ENCODE measurements at regions not wholly inside any gene's neighbourhood (a gene's known extent, or its start where the extent isn't known, plus 50 kb on each side); places are given as distances from the start of the nearest gene placed in this dataset.

DNA sequence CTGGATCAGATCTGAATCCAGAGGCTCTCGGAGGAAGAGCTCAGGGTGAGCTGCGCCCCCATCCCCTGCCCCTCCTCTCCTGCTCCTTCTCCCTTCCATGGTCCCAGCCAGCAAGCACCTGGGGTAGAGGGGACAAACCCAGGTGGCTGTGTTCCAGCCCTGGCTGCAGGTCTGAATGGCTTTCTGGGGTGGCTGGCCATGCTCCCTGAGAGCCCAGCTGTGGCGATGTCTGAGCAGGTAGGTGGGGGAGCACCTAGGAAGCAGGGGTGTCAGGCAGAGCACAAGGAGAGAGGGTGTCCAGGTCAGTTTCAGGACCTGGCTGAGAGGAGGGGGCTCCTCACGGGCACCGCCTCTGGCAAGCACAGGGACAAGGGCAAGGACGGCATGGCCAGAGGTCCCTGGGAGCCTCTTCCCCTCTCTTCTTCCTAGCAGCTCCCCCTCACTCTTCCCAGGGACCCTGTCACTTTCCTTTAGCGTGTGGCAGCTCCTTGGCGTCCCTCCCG is 310.0 kb downstream of the SEC14L1 start:
- Histone ChIP-seq H3K4me3 (peak overlapping the region; percentile 46), H3K36me3 (peaks cover 55% of the 10 kb centered on the region), H3K9me3 (no peaks in the 10 kb centered on the region), H3K27me3 (no peaks in the 10 kb centered on the region)
- no peak for DNase-seq

DNA sequence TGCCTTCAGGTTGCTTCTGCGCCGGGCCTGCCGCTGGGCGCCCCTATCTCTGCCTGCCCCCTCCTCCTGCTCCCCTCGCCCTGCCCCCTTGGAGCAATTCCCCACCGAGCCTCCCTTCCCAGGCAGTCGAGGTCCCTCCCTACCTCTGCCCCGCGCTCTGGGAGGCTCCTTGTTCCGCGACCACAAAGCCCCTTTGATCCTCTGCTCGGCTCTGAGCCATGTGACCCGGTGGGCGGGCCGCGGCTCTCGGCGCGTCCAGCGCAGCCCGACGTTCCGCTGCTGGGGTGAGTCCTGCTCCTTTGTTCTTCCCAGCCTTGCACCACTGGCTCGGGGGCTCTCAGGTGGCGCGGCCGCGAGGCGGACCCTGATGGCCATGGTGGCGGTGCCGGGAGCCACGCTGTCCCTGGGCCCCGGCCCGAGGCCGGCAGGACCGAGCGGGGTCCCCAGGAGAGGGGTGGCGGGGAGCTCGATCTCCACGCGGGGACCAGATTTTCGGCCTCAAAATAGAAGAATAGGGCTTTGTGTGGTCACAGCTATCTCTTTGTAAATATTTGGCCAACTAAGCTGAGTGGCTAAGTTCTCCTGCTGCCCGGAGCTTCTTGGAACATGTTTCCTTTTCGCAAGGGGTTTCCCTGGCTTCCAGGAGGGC is 310.6 kb downstream of the SEC14L1 start:
- H3K36me3 ChIP-seq = peaks cover 53% of the 10 kb centered on the region
- peak overlapping the region; percentile 46 for H3K4me3 ChIP-seq
- H3K9me3 ChIP-seq = no peaks in the 10 kb centered on the region
- no peaks in the 10 kb centered on the region for H3K27me3 ChIP-seq
- peak; percentile 84 for DNase-seq

DNA sequence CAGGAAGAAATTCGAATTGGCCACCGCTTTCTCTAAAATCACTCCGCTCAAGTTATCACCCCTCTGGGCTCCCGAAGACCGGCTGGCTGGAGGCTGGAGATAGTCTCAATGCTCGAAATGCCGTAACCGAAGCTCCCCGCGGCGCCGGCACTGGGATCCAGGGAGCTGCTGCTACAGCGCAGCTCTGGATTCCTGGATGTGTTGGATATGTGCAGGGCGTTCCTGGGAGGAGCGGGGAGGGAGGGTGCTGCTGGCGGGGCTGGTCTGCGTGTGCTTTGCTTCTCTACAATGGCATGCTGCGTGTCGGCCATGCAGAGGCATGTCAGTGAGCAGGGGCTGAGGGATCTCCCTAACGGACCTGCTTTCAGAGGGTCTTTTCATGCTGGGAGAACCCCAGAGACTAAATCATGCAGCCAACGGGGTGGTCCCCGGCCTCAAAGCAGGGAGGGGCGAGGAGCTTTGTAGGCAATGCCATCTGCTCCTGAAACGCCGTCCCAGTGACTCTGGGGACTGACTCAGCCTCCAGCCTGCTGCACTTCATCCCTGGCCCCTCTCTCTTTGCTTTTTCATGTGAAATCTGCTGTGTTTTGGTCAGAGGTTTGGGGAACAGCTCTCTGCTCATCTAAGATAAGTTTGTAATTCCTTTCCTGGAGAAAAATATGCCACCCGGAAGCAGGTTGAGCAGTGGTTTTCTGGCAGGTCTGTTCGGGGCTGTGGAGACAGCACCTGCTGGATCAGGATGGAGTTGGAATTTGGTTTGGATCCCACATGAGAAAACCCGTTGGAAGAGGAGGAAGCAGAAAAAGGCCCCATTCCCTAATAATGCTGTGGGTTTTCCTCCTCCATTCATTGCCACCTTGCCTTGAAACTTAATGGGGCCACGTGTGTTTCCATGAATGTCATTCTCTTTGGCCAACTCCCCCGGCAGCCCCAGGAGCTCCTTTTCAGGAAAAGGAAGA is 311.4 kb downstream of the SEC14L1 start:
- Histone ChIP-seq H3K36me3 (peaks cover 54% of the 10 kb centered on the region), H3K27me3 (no peaks in the 10 kb centered on the region), H3K4me3 (peak overlapping the region; percentile 46), H3K9me3 (no peaks in the 10 kb centered on the region)
- peak; percentile 84 for DNase-seq

DNA sequence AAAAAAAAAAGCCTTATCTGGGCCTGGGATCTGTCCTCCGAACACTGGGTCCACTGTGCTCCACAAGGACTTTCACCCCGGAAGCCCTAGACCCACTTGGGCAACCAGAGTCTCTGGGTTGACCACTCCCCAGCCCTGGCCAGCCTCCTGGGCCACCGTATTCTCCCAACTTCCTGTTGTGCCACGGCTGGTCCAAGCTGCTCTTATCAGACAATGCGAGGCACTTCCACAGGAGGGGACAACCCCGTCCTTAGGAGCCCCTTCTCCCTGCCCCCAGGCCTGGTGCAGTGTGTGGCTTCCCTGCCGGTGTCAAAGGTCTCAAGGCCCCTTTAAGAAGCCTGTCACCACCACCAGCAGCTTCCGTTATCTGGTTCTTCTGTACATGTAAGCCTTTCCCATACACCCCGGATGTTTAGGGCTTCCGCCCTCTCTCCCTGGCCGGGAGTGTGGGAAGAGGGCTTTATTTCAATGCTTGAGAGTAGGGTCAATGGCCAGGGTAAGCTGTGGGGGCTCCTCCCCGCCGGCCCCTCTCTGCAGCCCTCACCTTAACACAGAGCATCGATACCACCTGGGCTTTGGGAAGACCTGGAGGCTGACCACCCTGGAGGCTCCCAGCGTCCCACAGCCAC is 313.0 kb downstream of the SEC14L1 start:
- DNase-seq = no peak
- peaks cover 59% of the 10 kb centered on the region for H3K36me3 ChIP-seq
- H3K4me3 ChIP-seq = no peak overlapping the region
- no peaks in the 10 kb centered on the region for H3K9me3 ChIP-seq
- H3K27me3 ChIP-seq = no peaks in the 10 kb centered on the region

DNA sequence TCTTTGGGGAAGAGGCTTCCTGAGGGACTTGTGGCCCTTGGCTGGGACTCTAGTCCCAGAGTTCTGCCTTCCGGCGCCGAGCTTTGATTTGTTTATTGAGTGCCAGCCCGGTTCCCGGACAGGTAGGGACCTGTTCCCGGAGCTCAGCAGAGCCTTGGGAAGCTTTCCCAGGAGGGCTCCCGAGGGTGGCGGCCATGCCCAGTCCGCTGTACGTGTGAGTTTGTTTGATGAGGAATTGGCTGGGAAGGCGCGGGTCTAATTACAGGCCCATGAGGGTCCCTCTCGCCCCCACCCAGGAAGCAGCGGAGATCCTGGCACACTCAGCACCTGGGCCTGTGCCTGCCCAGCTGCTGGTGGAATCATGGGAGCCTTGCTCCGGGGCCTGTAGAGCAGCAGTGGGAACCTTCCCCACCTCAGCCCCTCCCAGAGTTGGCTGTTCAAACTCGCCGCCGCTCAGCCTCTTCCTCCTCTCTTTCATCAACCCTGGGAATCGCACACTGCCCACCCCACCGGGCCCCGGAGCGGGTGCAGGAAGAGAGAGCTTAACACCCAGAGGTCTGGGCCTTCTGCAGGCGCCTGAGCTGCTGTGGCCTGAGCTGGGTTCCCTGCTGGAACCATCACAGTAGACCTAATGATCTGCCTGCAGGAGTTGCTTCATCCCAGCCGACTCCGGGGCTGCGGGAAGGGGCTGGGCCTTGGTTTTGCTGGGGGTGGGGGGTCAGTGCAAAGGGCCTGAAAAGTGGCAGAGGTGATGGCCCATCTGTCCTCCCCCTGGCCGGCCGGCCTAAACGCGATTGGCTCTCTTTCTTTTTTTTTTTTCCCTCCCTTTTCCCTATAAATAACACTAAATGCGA is 313.7 kb downstream of the SEC14L1 start:
- Histone ChIP-seq H3K4me3 (no peak overlapping the region), H3K27me3 (no peaks in the 10 kb centered on the region), H3K36me3 (peaks cover 64% of the 10 kb centered on the region), H3K9me3 (no peaks in the 10 kb centered on the region)
- DNase-seq = no peak

DNA sequence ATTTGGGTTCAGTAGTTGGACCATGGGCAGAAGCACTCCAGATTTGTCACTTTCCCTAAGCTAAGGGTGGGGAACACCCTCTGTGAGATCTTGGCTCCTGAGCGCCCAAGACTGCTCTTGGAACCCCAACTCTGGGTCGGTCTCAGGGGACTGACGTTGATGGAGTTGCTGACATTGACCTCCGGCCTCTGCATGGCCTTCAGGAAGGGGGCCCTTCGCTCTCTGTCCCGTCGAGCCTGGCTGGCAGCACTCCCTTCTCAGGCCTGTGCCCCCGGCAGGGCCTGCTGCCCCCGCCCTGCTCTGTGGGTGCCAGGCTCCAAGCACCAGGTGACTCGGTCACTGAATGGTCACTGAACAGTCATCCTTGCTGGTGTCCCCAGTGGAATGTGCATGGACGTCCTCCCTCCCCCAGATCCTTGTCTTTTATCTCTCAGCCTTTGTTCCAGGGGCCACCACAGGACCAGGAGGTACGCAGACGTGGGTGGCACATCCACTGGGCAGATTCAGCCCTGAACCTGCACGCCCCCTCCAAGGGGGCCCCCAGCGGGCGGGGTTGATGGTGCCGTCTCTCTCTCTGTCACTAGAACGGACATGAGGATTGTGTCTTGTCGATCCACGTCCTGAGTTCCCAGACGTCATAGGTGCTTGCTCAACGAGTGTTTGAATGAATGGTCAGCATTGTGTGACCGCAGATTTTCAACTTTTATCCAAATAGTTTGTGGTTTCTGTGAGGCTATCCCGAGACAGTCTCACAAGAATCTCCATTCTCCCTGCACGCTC is 314.5 kb downstream of the SEC14L1 start:
- H3K36me3 ChIP-seq = peaks cover 67% of the 10 kb centered on the region
- no peak overlapping the region for H3K4me3 ChIP-seq
- no peaks in the 10 kb centered on the region for H3K9me3 ChIP-seq
- no peak for DNase-seq
- H3K27me3 ChIP-seq = no peaks in the 10 kb centered on the region

DNA sequence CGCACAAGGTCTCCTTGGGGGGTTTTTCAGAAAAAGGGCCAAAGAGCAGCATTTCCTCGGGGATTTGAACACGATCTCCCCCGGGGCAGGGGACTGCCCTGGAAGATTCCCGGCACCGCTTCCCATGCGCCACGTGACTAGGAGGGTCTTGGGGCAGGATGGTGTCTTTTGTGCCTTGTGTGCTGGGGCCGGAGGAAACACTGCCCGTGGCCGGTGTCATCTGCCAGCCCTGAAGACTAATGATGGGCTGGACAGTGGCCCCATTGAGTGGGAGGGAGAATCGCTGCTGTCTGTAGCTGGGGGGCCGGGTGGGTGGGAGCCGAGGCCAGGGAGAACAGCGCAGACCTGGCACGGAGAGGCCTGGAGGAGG is 315.1 kb downstream of the SEC14L1 start:
- no peak overlapping the region for H3K4me3 ChIP-seq
- no peaks in the 10 kb centered on the region for H3K9me3 ChIP-seq
- no peak for DNase-seq
- H3K27me3 ChIP-seq = no peaks in the 10 kb centered on the region
- H3K36me3 ChIP-seq = peaks cover 70% of the 10 kb centered on the region

DNA sequence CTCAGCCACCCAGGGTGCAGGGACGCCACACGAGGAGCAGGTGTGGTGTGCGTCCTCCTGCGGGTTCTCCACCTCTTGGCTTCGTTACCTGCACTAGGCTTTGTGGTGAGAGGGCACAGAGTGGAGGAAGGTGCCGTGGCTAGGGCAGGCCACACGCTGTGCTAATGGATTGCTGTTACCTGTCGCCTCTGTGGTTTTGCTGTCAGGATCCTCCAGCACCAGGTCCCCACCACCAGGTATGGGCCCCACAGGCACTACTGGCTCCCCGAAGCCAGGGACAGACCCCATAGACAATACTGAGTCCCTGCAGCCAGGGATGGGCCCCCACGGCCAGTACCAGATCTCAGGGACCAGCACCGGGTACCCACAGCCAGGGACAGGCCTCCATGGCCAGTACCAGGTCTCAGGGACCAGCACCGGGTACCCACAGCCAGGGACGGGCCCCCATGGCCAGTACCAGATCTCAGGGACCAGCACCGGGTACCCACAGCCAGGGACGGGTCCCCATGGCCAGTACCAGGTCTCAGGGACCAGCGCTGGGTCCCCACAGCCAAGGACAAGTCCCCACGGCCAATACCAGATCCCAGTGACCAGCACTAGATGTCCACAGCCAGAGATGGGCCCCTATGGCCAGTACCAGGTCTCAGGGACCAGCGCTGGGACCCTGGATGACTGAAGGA is 315.6 kb downstream of the SEC14L1 start:
- no peaks in the 10 kb centered on the region for H3K9me3 ChIP-seq
- no peak overlapping the region for H3K4me3 ChIP-seq
- no peaks in the 10 kb centered on the region for H3K27me3 ChIP-seq
- DNase-seq = no peak
- peaks cover 67% of the 10 kb centered on the region for H3K36me3 ChIP-seq

DNA sequence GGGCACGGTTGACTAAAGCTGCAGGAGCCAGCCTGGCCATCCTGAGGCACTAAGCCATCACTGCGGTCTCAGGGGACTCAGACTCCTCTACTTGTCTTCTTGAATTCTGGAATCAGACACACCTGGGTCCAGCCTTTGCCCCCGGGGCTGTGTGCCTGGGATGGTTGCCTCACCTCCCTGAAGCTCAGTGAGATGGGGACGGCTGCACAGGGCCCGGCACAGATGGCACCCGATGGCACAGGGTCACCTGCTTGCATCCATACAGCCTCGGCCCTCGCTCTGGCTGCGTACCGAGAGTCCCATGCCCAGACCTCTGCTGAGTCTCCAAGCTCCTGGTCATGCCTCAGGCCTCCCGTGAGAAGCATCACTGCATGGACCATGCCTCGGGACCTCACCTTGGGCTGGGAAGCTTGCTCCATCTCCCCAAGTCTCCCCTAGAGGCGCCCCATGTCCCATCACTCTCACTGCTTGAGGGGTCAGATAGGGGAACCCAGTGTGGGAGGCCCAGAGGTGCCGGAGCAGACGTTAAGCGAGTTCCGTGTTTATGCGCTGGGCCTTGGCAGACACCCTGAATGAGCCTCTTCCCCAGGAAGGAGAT is 316.3 kb downstream of the SEC14L1 start:
- no peaks in the 10 kb centered on the region for H3K9me3 ChIP-seq
- no peak overlapping the region for H3K4me3 ChIP-seq
- peaks cover 74% of the 10 kb centered on the region for H3K36me3 ChIP-seq
- DNase-seq = no peak
- no peaks in the 10 kb centered on the region for H3K27me3 ChIP-seq

DNA sequence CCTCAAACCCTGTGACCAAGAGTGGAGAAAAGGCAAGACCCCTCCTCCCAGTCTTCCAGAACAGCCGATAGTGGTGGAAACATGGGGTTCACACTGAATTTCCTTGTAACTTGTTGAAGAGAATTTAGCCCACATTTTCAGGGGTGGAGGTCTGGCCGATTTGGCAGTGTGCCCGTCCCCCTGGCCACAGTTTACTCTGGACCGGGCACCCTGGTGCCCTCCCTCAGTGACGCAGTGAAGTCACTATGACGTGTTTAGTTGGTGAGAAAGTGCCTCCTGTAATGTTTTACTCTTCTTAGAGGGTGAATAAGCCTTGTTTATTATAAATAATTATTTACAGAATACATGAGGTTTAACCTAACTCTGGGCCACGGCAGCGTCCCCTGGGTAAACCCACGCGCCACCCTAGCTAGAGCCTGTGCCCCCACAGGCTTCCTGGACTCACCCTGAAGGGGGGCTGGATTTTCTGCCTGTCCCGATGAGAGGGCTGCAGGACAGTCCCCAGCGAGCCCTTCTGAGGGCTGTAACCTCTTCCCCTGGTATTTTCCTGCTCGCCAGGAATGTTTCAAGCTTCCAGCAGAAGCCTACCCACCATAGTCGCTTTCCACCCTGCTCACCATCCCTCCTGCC is 316.9 kb downstream of the SEC14L1 start:
- H3K9me3 ChIP-seq = no peaks in the 10 kb centered on the region
- no peak for DNase-seq

DNA sequence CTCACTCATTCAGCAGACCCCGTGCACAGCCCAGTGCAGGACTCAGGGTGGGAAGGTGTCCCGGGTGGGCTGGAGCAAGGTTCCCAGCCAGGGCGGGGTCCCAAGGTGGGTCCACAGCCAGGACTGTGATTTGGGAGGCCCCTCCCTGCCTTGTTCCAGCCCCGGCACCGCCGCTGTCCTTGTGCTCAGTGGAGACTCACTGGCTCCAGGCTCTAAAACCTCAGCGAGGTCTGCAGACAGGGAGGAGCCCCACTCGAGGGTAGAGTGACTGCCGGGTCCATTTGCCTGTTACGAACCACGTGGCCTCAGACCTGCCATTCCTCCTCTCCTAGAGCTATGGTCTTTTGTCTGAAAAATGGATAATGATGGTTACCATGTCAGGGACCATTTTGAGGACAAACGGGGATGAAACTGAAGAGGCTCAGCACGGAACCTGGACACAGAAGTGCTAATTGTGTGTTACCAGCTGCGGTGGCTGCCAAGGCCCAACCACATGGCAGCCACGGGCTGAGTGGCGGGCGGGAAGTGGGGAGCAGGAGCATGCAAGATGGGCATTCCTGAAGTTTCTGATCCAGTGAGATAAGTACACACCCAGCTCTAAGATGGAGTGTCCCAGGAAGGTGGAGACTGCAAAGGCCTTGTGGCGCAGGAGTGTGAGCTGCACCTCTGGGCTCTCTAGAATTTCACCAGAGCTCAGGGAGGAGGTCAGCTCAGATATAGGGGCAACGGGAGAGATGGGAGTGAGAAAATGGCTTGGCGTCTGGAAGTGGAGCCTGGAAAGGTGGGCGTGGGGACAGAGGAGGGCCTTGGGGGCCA is 317.6 kb downstream of the SEC14L1 start:
- Histone ChIP-seq H3K9me3 (no peaks in the 10 kb centered on the region), H3K4me3 (no peak overlapping the region), H3K27me3 (no peaks in the 10 kb centered on the region), H3K36me3 (peaks cover 72% of the 10 kb centered on the region)
- no peak for DNase-seq

More for the DNA sequence above, 316.9 kb downstream of the SEC14L1 start:
- Histone ChIP-seq H3K27me3 (no peaks in the 10 kb centered on the region), H3K36me3 (peaks cover 70% of the 10 kb centered on the region), H3K4me3 (no peak overlapping the region)

DNA sequence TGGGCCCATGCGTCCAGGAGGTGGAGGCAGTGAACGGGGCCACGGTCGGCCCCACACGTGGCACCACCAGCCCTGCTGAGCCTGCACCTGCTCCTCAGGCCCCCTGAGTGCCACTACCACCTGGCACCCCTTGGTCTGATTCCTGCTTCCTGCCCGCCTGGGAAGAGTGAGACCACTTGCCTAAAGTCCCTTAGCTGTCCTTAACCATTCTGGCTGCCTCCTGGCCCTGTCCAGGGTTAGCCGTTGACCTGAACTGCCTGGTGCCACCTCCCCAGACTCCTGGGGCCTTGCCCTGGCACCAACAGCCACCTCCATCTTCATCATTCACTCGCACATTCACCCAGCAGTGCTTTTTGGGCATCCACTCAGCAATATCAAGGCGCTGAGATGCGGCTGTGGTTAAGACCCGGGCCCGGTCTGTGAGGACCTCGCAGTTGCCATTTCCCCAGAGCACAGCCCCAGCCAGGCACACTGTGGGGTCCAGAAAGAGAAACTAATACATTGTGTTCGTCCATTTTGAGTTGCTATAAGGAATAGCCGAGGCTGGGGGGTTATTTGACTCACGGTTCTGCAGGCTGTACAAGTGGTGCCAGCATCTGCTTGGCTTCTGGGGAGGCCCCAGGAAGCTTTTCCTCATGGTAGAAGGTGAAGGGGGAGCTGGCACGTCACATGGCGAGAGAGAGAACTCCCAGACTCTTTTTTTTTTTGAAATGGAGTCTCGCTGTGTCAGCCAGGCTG is 318.4 kb downstream of the SEC14L1 start:
- DNase-seq = no peak
- peaks cover 67% of the 10 kb centered on the region for H3K36me3 ChIP-seq
- H3K4me3 ChIP-seq = no peak overlapping the region
- no peaks in the 10 kb centered on the region for H3K9me3 ChIP-seq
- H3K27me3 ChIP-seq = no peaks in the 10 kb centered on the region

DNA sequence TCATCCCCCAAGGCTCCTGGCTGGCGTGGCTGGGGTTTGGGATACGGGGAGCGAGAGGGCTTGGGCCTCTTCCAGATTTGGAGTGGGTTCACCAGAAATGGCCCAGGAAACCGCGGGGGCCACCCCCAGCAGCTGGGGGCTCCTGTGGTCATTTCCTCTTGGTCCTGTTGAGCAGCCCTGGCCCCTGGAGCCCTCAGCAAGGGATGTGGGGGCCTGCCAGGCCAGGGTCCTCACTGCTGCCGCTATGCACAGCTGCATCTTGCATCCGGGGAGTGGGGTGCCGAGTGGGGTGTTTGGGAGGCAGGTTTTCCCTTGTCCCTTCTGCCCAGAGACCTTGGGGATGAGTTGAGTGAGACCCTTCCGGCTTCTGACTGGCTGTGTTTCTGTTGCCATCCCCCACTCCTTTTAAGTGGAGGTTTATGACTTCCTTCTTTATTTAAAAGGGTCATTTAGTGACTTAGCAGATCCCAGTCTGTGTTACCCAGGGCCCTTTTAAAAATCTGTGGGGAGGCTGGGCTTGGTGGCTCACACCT is 319.8 kb downstream of the SEC14L1 start:
- no peak overlapping the region for H3K4me3 ChIP-seq
- no peak for DNase-seq
- H3K36me3 ChIP-seq = peaks cover 64% of the 10 kb centered on the region

More for the DNA sequence above, 319.8 kb downstream of the SEC14L1 start:
- no peaks in the 10 kb centered on the region for H3K27me3 ChIP-seq
- no peaks in the 10 kb centered on the region for H3K9me3 ChIP-seq

Data from MG63 (cell line).